Upper lobe of right lung (tissue), 1 donor: ENCODE measurements at regions not wholly inside any gene's neighbourhood (a gene's known extent, or its start where the extent isn't known, plus 50 kb on each side); places are given as distances from the start of the nearest gene placed in this dataset.

Experiments
- ATAC-seq: fragments of 200-7000 bp; cut with Tn5 transposase; one replicate; pipeline ENCODE4 v1.9.1; 2020; ENCODE audit warnings: mild to moderate bottlenecking, moderate library complexity
- DNase-seq: peaks from one replicate; pipeline ENCODE4 v3.0.0-alpha.2; 2020
- H3K27ac ChIP-seq: fragments of 200-600 bp; one replicate; pipeline ENCODE4 v1.8.0; 2022
- H3K27me3 ChIP-seq: fragments of 200-600 bp; one replicate; pipeline ENCODE4 v1.8.0; 2022; ENCODE audit warnings: mild to moderate bottlenecking
- H3K36me3 ChIP-seq: fragments of 200-600 bp; one replicate; pipeline ENCODE4 v1.8.0; 2022
- H3K4me1 ChIP-seq: fragments of 200-600 bp; one replicate; pipeline ENCODE4 v1.8.0; 2022
- H3K4me3 ChIP-seq: fragments of 200-600 bp; one replicate; pipeline ENCODE4 v1.8.0; 2022; ENCODE audit warnings: mild to moderate bottlenecking
- H3K9me3 ChIP-seq: fragments of 200-600 bp; one replicate; pipeline ENCODE4 v1.8.0; 2022
- CTCF ChIP-seq: fragments of 200-600 bp; IDR thresholded peaks from one replicate; pipeline ENCODE4 v1.8.0; 2022; ENCODE audit warnings: antibody characterized with exemption
- intact Hi-C: fragments of 100-400 bp; cut with DNase I; formaldehyde crosslinking; loops from one replicate; pipeline ENCODE4 v1.11.0; 2022
- donor health status: DM: no; HTN: yes; CAD: no; lungs with severe emphysema.

- no peak for TF ChIP-seq CTCF
- ATAC-seq (no peak), DNase-seq (no peak)
- no peaks in the 10 kb centered on the region for H3K36me3 ChIP-seq
- no peak overlapping the region for H3K4me3 ChIP-seq
- intact Hi-C loops, result no loop called here
- H3K27me3 ChIP-seq, result no peaks in the 10 kb centered on the region
- no peaks in the 10 kb centered on the region for H3K9me3 ChIP-seq
- no peak overlapping the region for H3K27ac ChIP-seq
- no peaks in the 10 kb centered on the region for H3K4me1 ChIP-seq
These were observed 97.1 kb upstream of the ZC3H12C start for GRCh38 chr11:109996060-109996459.

GRCh38 chr11:109998921-109999320 is 94.3 kb upstream of the ZC3H12C start:
- Histone ChIP-seq H3K9me3 (no peaks in the 10 kb centered on the region), H3K36me3 (no peaks in the 10 kb centered on the region), H3K4me1 (no peaks in the 10 kb centered on the region), H3K4me3 (no peak overlapping the region), H3K27ac (no peak overlapping the region), H3K27me3 (no peaks in the 10 kb centered on the region)
- intact Hi-C loops, result no loop called here
- DNase-seq, result no peak
- ATAC-seq, result no peak
- TF ChIP-seq CTCF, result no peak

- intact Hi-C loops, result no loop called here
- ATAC-seq, result peak; percentile 97
- no peak for TF ChIP-seq CTCF
- no peaks in the 10 kb centered on the region for H3K27me3 ChIP-seq
- no peaks in the 10 kb centered on the region for H3K36me3 ChIP-seq
- no peak overlapping the region for H3K4me3 ChIP-seq
- DNase-seq, result no peak
- H3K9me3 ChIP-seq, result no peaks in the 10 kb centered on the region
- H3K4me1 ChIP-seq, result no peaks in the 10 kb centered on the region
- H3K27ac ChIP-seq, result no peak overlapping the region
These were observed 93.1 kb upstream of the ZC3H12C start for GRCh38 chr11:110000031-110000502.

DNA sequence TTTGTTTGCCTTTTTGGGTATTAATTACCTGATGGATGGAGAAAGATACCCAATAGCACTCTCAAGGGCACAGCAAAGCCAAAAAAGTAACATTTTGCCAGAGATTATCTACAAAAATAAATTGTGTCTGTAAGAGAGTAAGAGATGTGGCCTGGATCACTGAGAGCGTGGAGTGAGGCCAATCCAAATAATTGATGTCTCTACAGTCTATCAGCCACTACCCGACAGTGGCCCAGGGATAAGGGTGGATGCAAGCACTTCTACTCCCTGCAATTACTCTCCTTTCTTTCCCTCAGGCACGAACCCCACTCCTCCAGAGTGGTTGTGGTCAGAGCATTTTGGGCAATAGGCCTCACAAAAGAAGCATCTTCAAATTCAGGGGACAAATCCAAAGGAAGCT is 92.3 kb upstream of the ZC3H12C start:
- H3K27ac ChIP-seq, result no peak overlapping the region
- intact Hi-C loops, result no loop called here
- no peaks in the 10 kb centered on the region for H3K27me3 ChIP-seq
- TF ChIP-seq CTCF, result no peak
- ATAC-seq (no peak), DNase-seq (no peak)
- H3K4me1 ChIP-seq, result no peaks in the 10 kb centered on the region
- no peak overlapping the region for H3K4me3 ChIP-seq
- no peaks in the 10 kb centered on the region for H3K9me3 ChIP-seq
- H3K36me3 ChIP-seq, result no peaks in the 10 kb centered on the region

DNA sequence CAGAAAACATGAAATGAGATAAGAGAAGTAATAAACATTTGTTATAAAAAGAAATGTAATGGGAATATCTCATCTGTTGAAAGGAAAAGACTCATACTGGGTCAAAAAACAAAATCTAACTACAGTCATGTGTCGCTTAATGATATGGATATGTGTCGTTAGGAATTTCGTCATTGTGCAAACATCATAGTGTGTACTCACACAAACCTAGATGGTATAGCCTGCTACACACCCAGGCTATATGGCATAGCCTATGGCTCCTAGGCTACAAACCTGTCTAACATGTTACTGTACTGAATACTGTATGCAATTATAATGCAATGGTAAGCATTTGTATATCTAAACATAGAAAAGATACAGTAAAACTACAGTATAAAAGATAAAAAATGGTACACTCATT is 89.8 kb upstream of the ZC3H12C start:
- Histone ChIP-seq H3K36me3 (no peaks in the 10 kb centered on the region), H3K27ac (no peak overlapping the region), H3K27me3 (no peaks in the 10 kb centered on the region), H3K9me3 (no peaks in the 10 kb centered on the region), H3K4me3 (no peak overlapping the region), H3K4me1 (no peaks in the 10 kb centered on the region)
- no peak for DNase-seq
- intact Hi-C loops, result no loop called here
- TF ChIP-seq CTCF, result no peak
- ATAC-seq, result no peak

DNA sequence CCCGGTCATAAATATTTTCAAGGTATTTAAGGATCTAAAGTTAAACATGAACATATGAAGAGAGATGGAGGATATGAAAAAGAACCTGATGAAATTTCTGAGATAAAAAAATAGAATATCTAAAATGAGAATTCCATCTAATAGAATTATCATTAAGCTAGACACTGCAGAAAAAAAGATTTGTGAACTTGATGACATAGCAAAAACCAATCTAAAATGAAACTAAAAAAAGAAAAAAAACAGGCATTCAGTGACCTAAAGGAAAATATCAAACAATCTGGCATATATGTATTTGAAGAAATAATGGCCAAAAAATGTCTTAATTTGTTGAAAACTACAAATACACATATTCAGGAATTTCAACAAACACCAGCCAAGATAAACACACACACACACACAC is 81.6 kb upstream of the ZC3H12C start:
- H3K4me3 ChIP-seq, result no peak overlapping the region
- H3K27me3 ChIP-seq, result no peaks in the 10 kb centered on the region
- DNase-seq, result no peak
- H3K27ac ChIP-seq, result no peak overlapping the region
- no peaks in the 10 kb centered on the region for H3K36me3 ChIP-seq
- no peak for TF ChIP-seq CTCF
- H3K9me3 ChIP-seq, result no peaks in the 10 kb centered on the region
- intact Hi-C loops, result no loop called here
- no peak for ATAC-seq
- no peaks in the 10 kb centered on the region for H3K4me1 ChIP-seq
